MM.1S (cell line): ENCODE measurements at regions not wholly inside any gene's neighbourhood (a gene's known extent, or its start where the extent isn't known, plus 50 kb on each side); places are given as distances from the start of the nearest gene placed in this dataset.

Experiments
- DNase-seq: peaks from one replicate; pipeline ENCODE4 v3.0.0-alpha.2; 2015
- H2AFZ ChIP-seq: fragments of 300-600 bp; sonication (generic); 2 replicates; pipeline ENCODE4 v1.6.0; 2016; ENCODE audit warnings: antibody characterized with exemption, low read length
- H3F3A ChIP-seq: fragments of 300-600 bp; sonication (generic); 2 replicates; pipeline ENCODE4 v1.6.1; 2016; ENCODE audit warnings: mild to moderate bottlenecking, antibody characterized with exemption, low read length, moderate library complexity, mixed read lengths; ENCODE audit not compliant: insufficient read depth
- H3K27ac ChIP-seq: fragments of 300-600 bp; sonication (generic); 2 replicates; pipeline ENCODE4 v1.5.1; 2016; ENCODE audit warnings: mild to moderate bottlenecking, low read length
- H3K27me3 ChIP-seq: fragments of 300-600 bp; sonication (generic); replicated peaks from 2 replicates; pipeline ENCODE4 v1.6.0; 2016; ENCODE audit warnings: low read length; ENCODE audit not compliant: insufficient read depth
- H3K36me3 ChIP-seq: fragments of 300-600 bp; sonication (generic); replicated peaks from 2 replicates; pipeline ENCODE4 v1.6.1; 2016; ENCODE audit warnings: mild to moderate bottlenecking, low read length, mixed read lengths; ENCODE audit not compliant: insufficient read depth
- H3K4me1 ChIP-seq: fragments of 300-600 bp; sonication (generic); 2 replicates; pipeline ENCODE4 v1.6.1; 2016; ENCODE audit warnings: low read length, mixed read lengths
- H3K4me2 ChIP-seq: fragments of 300-600 bp; sonication (generic); 2 replicates; pipeline ENCODE4 v1.6.0; 2016; ENCODE audit warnings: low read depth, low read length
- H3K4me3 ChIP-seq: fragments of 300-600 bp; sonication (generic); 2 replicates; pipeline ENCODE4 v1.5.1; 2016; ENCODE audit warnings: low read length, mixed read lengths
- H3K79me2 ChIP-seq: fragments of 300-600 bp; sonication (generic); 2 replicates; pipeline ENCODE4 v1.6.1; 2016; ENCODE audit warnings: mixed run types, low read length, mixed read lengths
- H3K9ac ChIP-seq: fragments of 300-600 bp; sonication (generic); 2 replicates; pipeline ENCODE4 v1.6.1; 2016; ENCODE audit warnings: low read length, mixed read lengths
- H3K9me2 ChIP-seq: fragments of 300-600 bp; sonication (generic); replicated peaks from 2 replicates; pipeline ENCODE4 v1.6.1; 2016; ENCODE audit warnings: mild to moderate bottlenecking, low read length, mixed read lengths; ENCODE audit not compliant: insufficient read depth
- H3K9me3 ChIP-seq: fragments of 300-600 bp; sonication (generic); replicated peaks from 2 replicates; pipeline ENCODE4 v1.6.1; 2016; ENCODE audit warnings: mild to moderate bottlenecking, low read length, mixed read lengths; ENCODE audit not compliant: insufficient read depth
- H4K20me1 ChIP-seq: fragments of 300-600 bp; sonication (generic); 2 replicates; pipeline ENCODE4 v1.6.1; 2016; ENCODE audit warnings: mild to moderate bottlenecking, low read length, moderate library complexity, mixed read lengths; ENCODE audit not compliant: insufficient read depth
- EZH2 ChIP-seq: fragments of 300-600 bp; sonication (generic); optimal IDR thresholded peaks from 2 replicates; pipeline ENCODE3; 2017; ENCODE audit warnings: low read depth, mild to moderate bottlenecking, antibody characterized with exemption, low read length, mixed read lengths
- EZH2phosphoT487 ChIP-seq: fragments of 300-600 bp; sonication (generic); IDR thresholded peaks from 2 replicates; pipeline ENCODE4 v1.6.1; 2018; ENCODE audit warnings: antibody characterized with exemption, low read length
- TF ChIP-seq, protein P1 (sequence below): fragments of 300-600 bp; sonication (generic); IDR thresholded peaks from 2 replicates; pipeline ENCODE4 v1.5.1; 2016; ENCODE audit warnings: antibody characterized with exemption, low read length, mixed read lengths

GRCh38 chr4:84001876-84002569 lies 466.1 kb downstream of the GPAT3 start:
- Histone ChIP-seq H3K9ac (no peak overlapping the region), H3K79me2 (no peaks in the 10 kb centered on the region), H3K27ac (no peak overlapping the region), H2AFZ (no peak overlapping the region), H3K9me3 (no peaks in the 10 kb centered on the region), H3K9me2 (no peaks in the 10 kb centered on the region), H3K4me3 (no peak overlapping the region), H4K20me1 (no peaks in the 10 kb centered on the region), H3K27me3 (no peaks in the 10 kb centered on the region), H3K4me1 (no peaks in the 10 kb centered on the region), H3K4me2 (no peak overlapping the region), H3K36me3 (no peaks in the 10 kb centered on the region), H3F3A (no peaks in the 10 kb centered on the region)
- no peak for DNase-seq
- TF ChIP-seq, protein P1, sequence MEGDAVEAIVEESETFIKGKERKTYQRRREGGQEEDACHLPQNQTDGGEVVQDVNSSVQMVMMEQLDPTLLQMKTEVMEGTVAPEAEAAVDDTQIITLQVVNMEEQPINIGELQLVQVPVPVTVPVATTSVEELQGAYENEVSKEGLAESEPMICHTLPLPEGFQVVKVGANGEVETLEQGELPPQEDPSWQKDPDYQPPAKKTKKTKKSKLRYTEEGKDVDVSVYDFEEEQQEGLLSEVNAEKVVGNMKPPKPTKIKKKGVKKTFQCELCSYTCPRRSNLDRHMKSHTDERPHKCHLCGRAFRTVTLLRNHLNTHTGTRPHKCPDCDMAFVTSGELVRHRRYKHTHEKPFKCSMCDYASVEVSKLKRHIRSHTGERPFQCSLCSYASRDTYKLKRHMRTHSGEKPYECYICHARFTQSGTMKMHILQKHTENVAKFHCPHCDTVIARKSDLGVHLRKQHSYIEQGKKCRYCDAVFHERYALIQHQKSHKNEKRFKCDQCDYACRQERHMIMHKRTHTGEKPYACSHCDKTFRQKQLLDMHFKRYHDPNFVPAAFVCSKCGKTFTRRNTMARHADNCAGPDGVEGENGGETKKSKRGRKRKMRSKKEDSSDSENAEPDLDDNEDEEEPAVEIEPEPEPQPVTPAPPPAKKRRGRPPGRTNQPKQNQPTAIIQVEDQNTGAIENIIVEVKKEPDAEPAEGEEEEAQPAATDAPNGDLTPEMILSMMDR, result no peak
- TF ChIP-seq EZH2phosphoT487, result no peak
- no peak for TF ChIP-seq EZH2

GRCh38 chr4:83996254-83996653 lies 460.3 kb downstream of the GPAT3 start:
- Histone ChIP-seq H3F3A (no peaks in the 10 kb centered on the region), H3K4me2 (no peak overlapping the region), H3K27me3 (no peaks in the 10 kb centered on the region), H3K9me3 (no peaks in the 10 kb centered on the region), H3K9ac (no peak overlapping the region), H4K20me1 (no peaks in the 10 kb centered on the region), H3K9me2 (no peaks in the 10 kb centered on the region), H3K27ac (no peak overlapping the region), H3K4me1 (no peaks in the 10 kb centered on the region), H3K79me2 (no peaks in the 10 kb centered on the region), H2AFZ (no peak overlapping the region), H3K4me3 (no peak overlapping the region), H3K36me3 (no peaks in the 10 kb centered on the region)
- TF ChIP-seq EZH2, result no peak
- TF ChIP-seq, protein P1, result no peak
- no peak for TF ChIP-seq EZH2phosphoT487
- DNase-seq, result no peak

GRCh38 chr4:83993774-83994173 lies 457.9 kb downstream of the GPAT3 start:
- Histone ChIP-seq H3K27ac (no peak overlapping the region), H3K9me2 (no peaks in the 10 kb centered on the region), H4K20me1 (no peaks in the 10 kb centered on the region), H3K79me2 (no peaks in the 10 kb centered on the region), H3F3A (no peaks in the 10 kb centered on the region), H2AFZ (no peak overlapping the region), H3K27me3 (no peaks in the 10 kb centered on the region), H3K4me3 (no peak overlapping the region), H3K36me3 (no peaks in the 10 kb centered on the region), H3K9ac (no peak overlapping the region), H3K9me3 (no peaks in the 10 kb centered on the region), H3K4me1 (no peaks in the 10 kb centered on the region), H3K4me2 (no peak overlapping the region)
- TF ChIP-seq EZH2 (no peak), EZH2phosphoT487 (no peak)
- TF ChIP-seq, protein P1, result no peak
- DNase-seq, result no peak
